Retinal pigment epithelial cell (primary cell): ENCODE measurements at regions not wholly inside any gene's neighbourhood (a gene's known extent, or its start where the extent isn't known, plus 50 kb on each side); places are given as distances from the start of the nearest gene placed in this dataset.

Experiments used
- DNase-seq: peaks from one replicate; pipeline ENCODE4 v3.0.0-alpha.2; 2010; ENCODE audit warnings: low read depth
- H3K4me3 ChIP-seq: 2 replicates; pipeline ENCODE4 v1.5.1; 2011; ENCODE audit warnings: mild to moderate bottlenecking, low read length, control low read depth, moderate library complexity
- TF ChIP-seq, protein P1 (sequence below): conservative IDR thresholded peaks from 2 replicates; pipeline ENCODE4 v1.5.1; 2011; ENCODE audit warnings: low read depth, low read length, control low read depth, inconsistent platforms

DNA sequence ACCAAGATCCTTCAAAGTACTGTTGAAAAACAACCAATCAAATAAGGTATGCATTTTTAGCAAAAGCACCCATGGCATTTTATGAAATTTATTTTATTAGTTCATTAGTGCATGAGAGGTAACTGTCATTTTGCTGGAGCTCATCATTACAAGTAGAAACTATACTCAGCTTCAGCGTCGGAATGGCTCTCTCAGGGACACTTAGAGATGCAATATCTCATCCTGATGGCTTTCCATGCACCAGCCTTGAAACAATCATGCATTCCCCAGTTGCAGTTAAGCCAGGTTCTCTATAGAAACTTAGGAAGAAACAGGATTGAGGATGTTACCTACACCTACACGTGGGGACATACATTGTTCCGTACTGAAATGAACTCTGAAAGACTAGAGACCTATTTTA is 219.5 kb downstream of the GALR1 start:
- no peak for DNase-seq
- TF ChIP-seq, protein P1, sequence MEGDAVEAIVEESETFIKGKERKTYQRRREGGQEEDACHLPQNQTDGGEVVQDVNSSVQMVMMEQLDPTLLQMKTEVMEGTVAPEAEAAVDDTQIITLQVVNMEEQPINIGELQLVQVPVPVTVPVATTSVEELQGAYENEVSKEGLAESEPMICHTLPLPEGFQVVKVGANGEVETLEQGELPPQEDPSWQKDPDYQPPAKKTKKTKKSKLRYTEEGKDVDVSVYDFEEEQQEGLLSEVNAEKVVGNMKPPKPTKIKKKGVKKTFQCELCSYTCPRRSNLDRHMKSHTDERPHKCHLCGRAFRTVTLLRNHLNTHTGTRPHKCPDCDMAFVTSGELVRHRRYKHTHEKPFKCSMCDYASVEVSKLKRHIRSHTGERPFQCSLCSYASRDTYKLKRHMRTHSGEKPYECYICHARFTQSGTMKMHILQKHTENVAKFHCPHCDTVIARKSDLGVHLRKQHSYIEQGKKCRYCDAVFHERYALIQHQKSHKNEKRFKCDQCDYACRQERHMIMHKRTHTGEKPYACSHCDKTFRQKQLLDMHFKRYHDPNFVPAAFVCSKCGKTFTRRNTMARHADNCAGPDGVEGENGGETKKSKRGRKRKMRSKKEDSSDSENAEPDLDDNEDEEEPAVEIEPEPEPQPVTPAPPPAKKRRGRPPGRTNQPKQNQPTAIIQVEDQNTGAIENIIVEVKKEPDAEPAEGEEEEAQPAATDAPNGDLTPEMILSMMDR, result no peak
- no peak overlapping the region for H3K4me3 ChIP-seq

DNA sequence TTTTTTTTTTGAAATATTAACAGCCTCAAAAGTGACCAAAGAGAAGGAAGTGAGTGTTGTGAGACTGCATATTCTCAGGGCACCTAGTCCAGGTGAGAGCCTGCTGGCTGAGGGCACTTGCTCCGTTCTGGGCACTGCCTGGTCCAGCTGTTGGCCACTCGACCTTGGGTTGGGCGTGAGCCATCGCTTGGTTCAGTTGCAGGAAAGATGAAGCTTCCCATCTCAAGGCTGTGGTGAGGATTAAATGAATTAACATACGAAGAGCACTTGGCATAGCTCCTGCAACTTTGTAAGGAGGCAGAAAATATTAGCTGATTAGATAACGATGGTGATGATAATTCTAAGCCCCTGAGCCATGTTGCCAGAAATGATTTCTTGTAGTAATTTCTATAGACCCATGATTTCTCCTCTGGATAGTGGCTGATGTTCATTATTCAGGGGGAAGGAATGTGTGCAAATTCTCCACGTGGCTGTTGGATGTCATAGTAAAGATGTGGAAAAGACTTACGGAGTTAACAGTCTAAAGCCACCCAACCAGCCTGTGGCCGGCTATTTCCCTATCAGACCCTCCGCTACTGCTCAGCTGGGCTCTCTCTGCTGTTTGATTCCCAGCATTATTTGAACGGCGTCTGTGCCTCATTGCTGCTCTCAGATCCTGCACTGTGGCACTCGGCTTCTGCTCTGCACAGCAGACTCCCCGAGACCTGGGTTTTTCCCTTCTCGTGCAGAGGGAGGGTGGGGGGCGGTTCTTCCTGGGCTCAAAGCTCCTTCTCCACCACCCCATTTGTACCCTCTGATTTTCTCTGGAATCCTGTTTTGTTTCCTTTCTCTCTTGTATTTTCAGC is 221.1 kb downstream of the GALR1 start:
- no peak overlapping the region for H3K4me3 ChIP-seq
- DNase-seq, result no peak
- TF ChIP-seq, protein P1, result no peak

DNA sequence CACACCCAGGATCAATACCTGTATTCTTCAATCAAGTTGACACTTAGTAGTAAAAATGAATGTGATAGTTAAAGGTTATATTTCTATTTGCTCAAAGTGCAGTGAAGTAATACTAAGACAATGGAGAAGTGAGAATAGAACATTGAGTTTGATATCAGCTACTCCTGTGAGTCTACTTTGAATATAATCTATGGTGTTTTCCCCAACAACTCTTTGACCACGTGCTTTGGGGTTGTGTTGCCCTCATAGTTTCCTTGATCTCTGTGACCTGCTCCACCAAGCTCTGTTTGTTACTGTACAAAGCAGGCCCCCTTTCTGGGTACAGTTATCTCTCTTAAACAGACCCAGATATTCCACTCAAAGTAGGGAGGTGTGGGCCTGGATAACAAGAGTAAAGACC is 222.9 kb downstream of the GALR1 start:
- H3K4me3 ChIP-seq, result no peak overlapping the region
- TF ChIP-seq, protein P1, result no peak
- no peak for DNase-seq

DNA sequence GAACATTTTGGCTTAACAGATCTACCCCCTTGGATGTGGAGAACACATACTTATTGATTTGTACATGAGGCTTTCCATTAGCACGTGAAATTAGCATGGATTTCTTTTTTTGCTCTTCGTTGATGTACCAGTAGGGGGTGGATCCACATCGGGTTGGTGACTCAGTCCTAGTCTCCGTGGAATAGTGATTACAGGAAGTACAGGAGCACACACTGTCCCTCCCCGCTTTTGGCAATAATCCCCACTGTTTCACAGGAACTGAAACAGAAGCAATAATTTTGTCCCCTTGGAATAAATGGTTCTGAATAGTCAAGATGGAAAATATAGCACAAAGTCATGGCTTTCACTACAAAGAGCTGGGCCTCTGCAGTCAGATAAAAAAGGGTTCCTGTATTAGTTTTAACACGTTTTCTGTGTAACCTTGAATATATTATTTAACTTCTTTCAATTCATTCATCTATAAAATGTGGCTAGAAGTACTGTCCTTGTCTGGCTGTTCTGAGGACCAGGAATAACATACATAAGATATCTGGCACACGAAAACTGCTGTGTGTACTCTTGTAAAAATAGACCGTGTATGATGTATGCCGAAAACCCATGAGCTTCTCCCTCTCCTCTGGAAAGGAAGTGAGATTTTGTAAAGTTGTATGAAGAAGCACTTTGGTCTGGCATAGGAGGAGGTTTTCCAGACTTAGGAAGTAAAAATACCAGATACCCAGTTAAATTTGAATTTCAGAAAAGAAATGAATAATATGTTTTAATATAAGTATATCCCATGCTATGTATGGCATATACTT is 229.2 kb downstream of the GALR1 start:
- H3K4me3 ChIP-seq, result no peak overlapping the region
- no peak for DNase-seq
- TF ChIP-seq, protein P1, result no peak

DNA sequence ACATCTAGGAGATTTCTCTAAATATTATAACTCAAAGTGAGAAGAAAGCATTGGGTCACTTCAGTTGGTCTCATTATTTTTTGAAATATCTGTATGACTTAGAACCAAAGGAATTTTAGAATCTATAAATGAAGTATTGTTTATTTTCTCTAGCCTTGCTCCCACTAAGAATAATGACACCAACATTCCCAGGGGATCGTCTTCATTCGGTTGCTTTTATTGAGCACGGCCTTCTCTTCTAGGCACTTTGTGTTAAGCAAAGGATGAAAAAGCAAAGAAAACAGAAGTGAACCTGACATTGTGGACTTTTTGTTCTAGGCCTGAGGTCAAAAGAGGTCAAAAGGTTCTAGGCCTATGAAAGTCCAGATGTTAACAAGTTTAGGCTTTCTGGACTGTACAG is 231.9 kb downstream of the GALR1 start:
- TF ChIP-seq, protein P1, result no peak
- H3K4me3 ChIP-seq, result no peak overlapping the region
- no peak for DNase-seq

DNA sequence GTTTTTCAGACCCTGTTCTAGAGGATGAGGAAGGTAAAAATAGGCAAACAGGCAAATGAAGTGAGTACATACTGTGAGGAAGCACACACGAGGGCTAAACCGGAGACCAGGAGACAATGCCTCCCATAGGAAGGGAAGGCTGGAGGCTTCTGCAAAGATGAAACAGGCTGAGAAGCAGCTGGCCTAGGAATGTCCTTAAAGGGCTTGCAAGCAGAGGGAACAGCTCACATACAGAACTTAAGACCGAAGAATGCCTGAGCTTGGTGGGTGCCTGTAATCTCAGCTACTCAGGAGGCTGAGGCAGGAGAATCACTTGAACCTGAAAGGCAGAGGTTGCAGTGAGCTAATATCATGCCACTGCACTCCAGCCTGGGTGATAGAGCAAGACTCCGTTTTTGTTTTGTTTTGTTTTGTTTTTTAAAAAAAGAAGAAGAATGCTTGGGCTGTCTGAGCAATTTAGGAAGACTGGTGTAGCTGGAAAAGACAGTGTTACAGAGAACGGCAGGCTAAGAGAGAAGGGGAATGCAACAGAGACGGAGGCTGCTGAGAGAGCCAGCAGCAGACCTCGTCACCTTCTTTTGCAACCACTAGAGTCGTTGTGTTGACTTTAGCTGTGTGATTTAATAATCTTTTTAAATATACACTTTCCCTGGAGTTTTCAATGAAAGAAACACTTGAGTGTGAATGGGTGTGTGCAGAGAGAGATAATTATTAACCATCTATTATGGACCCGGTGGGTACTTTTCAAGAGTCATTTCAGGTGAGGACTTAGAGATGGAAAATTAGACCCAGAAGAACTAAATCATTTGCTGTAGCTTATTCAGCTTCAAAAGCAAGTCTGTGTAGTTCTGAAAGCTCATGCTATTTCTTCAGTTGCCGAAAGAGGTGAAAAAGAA is 232.8 kb downstream of the GALR1 start:
- TF ChIP-seq, protein P1, result no peak
- DNase-seq, result no peak
- no peak overlapping the region for H3K4me3 ChIP-seq
